COLO668 (cell line): ENCODE measurements at regions not wholly inside any gene's neighbourhood (a gene's known extent, or its start where the extent isn't known, plus 50 kb on each side); places are given as distances from the start of the nearest gene placed in this dataset.

Experiments
- DNase-seq: peaks from one replicate; lab custom pipeline; 2025; ENCODE audit not compliant: unreplicated experiment; lab: John Stamatoyannopoulos, UW

DNA sequence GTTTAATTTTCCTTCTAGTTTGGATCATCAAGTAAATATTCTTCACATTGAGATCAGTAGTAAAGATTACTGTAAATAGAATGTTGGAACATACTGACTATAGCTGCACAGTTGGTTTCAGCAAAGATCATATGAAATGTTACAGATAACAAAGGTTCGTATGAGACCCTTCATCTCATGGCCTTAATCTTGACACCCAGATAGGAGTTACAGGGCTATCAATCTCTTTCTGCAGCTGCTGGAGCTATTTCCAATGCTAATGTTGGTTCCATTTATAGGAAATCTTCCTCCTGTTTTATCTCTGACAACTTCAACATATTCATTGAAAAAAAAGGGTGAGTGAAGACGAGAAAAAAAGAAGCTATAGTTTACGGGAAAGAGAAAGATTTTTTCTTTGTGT is 495.6 kb downstream of the JRKL start:
- no peak for DNase-seq

DNA sequence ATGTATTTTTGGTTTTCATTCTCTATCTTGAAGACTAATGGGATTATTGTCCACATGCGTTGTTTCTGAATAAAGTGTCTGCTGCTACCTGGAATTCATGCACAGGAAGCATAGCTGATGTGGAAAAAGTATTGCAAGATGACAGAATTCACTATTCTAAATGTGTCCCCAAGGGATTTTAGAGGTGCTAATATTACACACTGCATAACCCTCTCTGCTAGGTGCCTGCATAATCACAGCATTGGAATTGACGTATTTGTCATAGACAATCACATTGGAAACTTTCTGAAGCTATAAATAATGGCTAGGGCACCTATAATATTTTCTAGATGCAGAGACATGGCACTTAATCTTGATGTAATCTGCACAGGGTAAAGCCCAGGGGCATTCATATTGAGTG is 496.1 kb downstream of the JRKL start:
- DNase-seq: no peak

DNA sequence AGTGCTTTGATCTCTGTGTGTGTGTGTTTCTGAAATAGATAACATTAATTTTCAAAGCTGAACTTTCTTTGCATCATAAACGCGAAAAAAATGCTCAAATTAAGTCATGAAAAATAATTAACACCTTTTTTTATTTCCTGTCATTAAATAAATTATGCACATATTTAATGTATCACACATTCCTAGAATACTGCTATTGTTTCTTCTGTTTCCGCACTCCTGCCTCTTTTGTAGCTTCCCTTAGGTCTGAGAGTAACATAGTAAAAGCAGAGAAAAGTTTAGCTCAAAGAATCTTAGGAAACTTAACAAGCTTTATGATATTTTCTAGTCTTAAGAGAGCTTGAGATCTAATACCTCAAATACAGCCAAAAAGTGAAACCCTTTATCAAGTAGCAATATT is 504.2 kb downstream of the JRKL start:
- no peak for DNase-seq

DNA sequence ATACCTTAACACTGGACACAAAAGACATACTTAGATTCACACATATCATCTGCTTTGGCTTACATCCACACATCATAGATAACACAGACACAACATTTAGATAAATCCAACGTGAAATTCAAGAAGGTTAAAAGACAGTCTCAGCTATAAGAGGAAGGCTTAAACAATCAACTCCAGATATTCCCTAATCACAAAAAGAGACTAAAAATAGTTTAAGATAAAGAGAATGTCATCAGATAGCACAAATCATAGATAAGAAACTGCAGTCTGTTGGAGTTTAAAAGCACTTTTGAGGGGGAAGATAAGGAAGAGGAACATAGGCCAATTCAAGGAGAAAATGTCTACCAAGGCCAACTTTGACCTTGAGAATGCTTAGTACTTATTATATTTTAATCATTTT is 504.8 kb downstream of the JRKL start:
- no peak for DNase-seq

DNA sequence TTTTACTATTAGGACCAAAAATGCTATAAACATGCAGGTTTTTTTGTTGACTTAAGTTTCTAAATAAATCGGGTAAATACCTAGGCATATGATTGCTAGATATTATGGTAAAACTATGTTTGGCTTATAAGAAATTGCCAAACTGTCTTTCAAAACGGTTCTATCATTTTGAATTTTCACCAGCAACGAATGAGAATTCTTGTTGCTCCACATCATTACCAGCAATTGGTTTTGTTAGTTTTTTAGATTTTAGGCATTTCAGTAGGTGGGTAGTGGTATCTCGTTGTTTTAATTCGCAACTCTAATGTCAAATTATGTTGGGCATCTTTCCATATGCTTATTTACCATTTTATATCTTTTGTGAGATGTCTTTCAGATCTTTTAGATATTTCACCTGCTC is 510.2 kb downstream of the JRKL start:
- no peak for DNase-seq

DNA sequence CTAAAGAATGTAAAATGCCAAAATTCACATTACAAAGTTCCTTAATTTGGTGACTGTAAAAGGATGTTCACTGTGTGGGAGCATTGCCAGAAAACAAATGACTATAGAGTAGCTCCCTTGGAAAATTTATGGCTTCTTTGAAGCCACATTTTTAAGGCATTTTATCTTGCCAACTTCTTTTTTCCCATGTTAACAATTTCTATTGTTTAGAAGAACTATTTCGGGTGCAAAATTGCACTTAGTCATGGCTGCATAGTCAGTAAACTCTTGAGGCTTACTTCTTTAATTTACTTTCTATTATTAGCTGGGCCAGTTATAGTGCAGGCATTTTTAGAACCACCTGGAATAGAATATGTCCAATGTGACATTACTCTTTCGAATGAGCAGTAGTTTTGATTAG is 515.3 kb downstream of the JRKL start:
- DNase-seq: no peak

DNA sequence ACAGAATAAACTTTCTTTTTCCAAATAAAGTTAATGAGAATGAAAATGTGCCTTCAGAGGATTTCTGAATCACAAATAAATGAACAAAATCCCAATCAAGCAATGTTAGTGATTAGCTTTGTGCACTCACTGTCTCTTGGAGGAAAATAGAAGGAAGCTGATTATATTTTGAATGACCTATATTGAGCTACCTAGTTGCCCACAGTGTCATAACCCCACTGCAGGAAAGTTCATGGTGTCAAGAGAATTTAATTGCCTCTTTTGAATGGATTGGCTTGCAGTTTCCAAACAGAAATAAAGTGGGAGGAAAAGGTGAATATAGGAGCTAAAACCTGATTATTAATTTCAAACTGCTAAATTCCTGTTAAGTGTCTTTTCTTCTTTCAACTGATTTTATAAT is 515.9 kb downstream of the JRKL start:
- DNase-seq: no peak

DNA sequence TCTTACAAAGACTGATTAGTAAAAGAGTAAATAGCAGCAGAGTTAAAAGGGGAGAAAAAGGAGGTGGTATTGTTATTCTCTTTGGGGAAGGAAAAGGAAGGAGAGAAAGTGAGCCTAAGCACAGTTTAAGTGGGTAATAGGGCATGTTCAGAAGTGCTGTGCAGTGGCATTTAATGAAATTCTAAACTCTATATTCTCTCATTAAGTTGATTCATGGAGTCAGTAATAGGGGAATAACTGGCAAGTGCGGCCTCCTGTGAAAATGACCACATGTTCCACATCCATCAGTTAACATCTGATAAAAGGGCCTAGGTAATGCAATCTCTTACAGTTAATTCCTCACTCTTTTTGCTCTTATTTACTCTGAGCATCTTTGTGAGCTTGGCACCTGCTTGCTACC is 516.7 kb downstream of the JRKL start:
- DNase-seq: no peak

DNA sequence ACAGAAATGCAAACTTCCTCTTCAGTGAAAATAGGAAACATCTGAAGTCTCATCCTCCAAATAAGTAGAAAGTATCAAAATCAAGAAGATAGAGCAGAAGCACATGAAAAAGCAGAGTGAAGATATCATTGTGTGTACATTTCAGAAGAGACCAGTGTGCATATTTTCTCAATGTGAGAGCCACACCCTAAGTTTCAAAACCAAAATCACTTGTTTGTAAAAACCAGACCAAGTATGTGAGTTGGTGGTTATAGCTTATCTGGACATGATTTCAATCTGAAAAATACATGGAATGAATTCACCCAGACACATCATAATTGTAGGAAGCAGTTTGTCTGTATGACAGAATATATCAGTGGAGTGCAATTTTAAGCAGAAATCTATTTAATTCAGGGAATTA is 536.0 kb downstream of the JRKL start:
- DNase-seq: no peak

DNA sequence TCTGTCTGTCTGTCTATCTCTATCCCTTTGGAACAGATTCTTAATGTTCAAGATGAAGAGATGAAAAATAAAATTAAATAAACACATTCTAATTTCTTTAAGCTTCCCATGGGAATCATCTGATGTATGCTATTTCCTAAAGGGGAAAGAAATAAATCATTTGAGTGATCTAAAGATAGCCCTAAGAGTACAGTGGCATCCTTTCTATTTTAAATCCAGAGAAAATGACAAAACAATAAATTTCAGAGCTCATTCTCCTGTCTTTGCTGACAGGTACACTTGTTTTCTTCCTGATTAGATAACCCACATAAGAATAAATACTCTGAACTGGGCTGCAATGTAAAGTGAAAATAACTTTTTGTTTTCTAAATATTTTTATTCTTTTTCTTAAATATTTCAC is 550.4 kb downstream of the JRKL start:
- no peak for DNase-seq

DNA sequence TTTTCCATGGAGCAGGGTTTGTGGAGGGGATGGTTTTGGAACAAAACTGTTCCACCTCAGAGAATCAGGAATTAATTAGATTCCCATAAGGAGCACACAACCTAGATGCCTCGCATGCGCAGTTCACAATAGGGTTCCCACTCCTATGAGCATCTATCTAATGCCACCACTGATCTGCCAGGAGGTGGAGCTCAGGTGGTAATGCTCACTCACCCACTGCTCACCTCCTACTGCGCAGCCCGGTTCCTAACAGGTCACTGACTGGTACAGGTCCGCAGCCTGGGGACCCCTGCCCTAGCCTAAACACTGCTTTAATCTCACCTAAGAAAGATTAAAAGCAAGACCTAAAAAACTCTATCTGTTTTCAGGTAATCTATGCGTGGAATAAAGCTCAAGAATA is 553.0 kb downstream of the JRKL start:
- no peak for DNase-seq

DNA sequence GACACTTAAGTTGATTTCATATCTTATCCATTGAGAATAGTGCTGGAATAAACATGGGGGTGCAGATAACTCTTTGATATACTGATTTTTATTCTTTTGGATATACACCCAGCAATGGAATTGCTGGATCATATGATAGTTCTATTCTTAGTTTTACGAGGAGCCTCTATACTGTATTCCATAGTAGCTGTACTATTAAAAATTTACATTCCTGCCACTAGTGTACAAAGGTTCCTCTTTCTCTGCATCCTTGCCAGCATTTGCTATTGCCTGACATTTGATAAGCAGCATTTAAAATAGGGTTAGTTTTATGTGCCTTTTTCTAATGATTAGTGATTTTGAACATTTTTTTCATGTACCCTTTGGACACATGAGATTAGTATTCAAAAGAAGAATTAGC is 554.2 kb downstream of the JRKL start:
- no peak for DNase-seq

DNA sequence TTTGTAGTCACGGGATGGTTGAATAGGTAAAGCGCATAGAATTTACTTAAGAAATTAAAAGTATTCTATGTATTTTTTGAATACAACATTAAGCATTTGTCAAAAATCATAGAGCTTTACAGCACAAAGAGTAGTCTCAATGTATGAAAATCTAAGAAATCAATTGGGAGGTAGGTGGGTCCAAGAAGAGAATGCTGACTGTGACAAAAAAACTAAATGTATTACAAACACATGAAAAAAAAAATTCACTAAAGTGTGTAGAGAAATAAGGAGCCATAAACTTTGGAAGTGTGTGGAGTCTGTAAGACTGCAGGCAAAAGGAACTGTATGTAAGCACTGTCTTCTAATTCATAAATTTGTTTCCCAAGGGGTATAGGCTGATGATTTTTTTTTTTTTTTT is 558.3 kb downstream of the JRKL start:
- no peak for DNase-seq

DNA sequence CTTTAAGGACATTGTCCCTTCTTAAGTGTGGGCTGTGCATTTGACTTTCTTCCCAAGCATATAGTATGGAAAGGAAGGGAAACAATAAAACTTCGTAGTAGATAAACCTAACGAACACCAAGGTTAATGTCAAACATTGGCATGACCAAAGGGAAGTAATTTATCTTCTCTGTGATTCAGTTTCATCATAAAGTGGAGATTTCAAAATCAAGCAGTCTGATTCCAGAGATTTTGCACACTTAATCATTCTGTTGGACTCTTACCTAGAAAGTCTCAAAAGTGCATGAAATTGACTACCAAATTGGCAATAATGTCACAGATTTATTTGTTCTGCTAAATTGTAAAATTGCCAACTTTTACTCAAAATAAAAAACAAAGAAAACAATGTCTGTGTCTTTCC is 559.7 kb downstream of the JRKL start:
- no peak for DNase-seq

DNA sequence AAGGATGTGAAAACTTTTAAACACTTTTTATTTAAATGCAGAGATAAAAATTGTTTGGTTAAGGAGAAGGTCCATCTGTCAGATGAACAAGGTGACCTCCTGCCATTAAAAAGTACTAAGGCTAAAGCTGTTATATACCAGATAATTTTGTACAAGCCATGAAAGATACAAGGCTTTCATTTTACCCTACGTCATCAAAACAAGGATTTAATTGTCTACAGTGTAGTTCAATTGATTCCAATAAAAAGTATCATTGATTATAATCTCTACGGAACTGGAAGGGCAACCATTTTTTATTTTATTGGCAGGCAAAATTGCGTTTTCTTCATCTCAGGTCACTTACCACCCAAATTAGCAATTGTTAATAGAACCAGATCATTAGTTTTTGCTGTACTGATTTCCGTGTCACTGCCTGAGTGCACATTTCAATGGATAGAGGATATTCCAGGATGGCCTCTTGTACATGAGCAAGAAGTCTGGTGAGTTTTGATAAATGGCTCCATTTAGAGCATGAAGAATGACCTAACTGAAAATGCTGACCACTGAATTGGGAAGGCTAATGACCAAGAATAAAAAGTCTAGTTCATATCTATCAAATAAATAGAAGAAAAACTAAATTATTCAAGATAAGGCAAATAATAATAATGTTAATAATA is 564.9 kb downstream of the JRKL start:
- DNase-seq: no peak

DNA sequence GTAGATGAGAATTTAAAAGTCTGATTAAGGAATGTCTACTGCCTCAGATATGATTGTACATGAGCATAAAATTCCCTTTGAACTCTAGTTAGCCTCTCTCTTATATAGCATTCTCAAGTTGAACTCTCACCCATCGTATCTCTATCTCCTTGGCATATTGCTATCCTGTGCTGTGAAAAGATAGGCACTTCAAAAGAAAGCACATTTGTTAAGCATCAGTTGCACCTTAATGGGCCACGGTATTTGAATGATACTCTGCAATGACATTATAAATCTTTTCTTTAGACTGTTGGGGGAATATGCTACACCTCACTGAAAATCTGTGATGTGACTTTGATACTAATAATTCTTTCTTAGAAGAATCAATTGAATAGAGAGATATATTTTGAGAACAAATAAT is 570.7 kb downstream of the JRKL start:
- DNase-seq: no peak

DNA sequence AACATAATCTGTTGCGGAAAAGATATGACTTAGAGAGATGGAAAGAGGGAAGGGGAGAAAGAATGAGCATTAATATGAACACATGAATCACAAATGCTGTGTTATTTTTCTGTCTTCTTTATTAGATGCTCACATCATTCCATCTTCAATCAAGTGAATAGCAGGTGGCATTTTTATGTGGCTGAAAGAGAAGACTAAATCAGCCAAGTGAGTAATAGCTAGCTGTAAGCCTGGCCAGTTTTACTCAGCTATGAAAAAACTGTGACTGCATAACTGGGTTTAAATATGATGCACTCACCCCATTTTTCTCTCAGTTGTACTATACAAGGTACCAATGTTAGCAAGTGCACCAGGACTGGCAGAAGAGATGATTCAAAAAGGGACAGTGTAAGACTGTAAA is 571.1 kb downstream of the JRKL start:
- no peak for DNase-seq

DNA sequence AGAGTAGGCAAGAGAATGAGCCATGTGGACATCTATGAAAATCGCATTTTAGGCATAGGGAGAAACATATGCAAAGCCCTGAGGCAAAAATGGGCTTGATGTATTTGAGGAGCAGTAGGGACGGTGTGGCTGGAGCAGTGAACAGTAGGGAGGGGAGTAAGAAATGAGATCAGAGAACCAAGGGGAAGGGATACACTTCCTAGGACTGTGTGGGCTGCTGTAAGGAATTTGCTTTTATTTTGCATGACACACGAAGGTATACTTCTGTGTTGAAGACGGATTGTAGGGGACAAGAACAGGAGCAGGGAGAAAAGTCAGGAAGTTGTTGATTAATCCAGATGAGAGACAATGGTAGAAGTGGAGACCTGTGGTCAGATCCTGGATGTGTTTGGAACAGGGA is 572.1 kb downstream of the JRKL start:
- DNase-seq: no peak

DNA sequence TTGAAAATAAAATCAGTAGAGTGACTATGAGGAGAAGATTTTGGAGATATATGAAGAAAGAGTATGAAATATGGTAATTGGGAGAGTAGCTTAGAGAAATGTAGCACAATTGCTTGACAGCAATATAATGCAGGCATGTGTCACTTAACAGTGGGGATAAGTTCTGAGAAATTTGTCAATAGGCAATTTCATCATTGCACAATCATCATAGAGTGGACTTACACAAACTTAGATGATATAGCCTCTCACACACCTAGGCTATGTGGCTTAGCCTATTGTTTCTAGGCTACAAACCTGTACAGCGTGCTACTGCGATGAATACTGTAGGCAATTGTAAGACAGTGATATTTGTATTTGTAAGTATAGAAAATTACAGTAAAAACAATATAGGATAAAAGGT is 573.6 kb downstream of the JRKL start:
- DNase-seq: no peak

DNA sequence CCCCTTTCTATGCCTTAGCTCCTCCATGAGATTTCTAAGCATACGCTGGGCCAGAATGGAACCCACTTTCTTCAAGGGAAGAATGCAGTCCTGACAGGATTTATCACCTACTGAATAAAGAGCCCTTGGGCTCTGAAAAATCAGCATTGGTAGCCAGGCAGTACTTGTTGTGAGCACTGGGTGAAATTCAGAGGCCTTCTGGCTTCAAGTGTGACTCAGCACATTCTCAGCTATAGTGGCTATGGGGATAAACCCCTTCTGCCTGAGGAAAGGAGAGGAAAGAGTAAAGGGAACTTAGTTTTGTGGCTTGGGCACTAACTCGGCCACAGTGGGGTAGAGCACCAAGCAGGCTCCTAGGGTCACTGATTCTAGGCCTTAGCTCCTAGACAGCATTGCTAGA is 574.8 kb downstream of the JRKL start:
- no peak for DNase-seq

DNA sequence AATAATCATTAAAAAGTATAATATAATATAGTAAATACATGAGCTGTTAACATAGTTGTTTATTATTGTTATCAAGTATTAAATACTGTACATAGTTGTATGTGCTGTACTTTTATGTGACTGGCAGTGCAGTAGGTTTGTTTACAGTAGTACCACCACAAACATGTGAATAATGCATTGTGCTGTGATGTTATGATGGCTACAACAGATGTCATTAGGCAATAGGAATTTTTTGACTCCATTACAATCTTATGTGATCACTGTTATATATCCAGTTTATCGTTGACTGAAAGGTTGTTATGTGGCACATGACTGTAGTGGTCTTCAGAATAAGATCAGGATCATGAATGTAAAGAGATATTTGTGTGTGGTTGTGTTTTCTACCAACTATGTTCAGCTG is 577.8 kb downstream of the JRKL start:
- no peak for DNase-seq

DNA sequence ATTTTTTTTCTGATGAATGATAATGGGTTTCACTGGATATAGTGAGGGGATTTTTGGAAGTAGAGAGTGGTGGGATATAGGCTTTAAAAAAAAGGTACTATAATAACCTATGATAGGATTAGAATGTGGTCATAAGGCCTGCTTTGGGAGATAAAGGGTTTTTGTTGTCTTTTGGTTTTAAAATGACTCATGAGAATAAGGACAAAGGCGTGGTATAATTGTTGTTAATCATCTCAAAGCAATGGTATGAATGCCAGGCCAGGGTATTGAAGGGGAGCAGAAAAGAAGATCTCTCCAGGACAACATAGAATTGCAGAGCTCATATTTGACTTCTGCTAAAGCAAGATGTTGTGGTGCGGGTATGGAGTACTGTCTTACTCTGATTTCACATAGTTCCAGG is 579.4 kb downstream of the JRKL start:
- DNase-seq: no peak

DNA sequence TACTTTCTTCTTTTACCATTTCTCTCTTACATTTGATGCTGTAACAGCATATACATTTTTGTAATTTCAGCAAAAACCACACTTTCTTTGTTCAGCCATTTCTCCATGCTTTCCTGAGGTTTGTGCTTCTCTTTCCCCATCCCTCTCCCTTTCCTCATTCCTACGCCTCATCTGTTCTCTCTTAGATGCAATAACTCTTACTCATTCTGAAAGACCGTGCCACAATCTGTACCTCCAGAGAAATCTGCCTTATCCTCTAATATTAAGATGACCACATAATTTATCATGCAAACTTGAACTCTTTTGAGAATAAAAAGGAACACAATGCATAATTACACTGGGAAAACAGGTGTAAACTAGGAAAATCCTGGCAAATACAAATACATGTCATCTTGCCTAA is 588.9 kb downstream of the JRKL start:
- DNase-seq: no peak

DNA sequence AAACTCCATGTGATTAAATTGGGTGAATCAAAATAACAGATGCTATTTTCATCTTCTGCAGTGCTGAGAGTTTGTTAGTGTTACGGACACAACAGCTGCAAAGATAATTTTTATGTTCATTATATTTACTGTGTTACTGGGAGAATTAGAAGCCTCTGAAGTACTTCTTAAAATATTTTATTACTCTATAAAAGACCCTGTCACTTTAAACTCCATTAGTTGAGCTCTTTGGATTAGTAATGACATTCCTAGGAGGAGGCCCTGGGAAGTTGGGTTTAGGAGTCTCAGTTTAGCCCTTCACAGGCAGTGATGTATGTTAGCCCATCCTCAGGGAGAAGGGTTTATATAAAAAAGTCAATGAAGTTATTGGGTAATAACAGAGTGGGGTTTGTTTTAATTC is 596.7 kb downstream of the JRKL start:
- DNase-seq: no peak
